CD14-positive monocyte (primary cell): ENCODE measurements at regions not wholly inside any gene's neighbourhood (a gene's known extent, or its start where the extent isn't known, plus 50 kb on each side); places are given as distances from the start of the nearest gene placed in this dataset.

Experiments
- DNase-seq, 3 donors: peaks; one replicate each; pipeline ENCODE4 v3.0.0-alpha.2; 2011 to 2022
- H2AFZ ChIP-seq: 2 replicates; pipeline ENCODE4 v1.6.0; 2012; ENCODE audit warnings: mild to moderate bottlenecking, low read depth, low read length, inconsistent platforms; ENCODE audit not compliant: insufficient read depth, poor library complexity, severe bottlenecking
- H3K27ac ChIP-seq, 2 donors: 1 replicate in 1 of 2; 2 replicates in 1 of 2; pipeline ENCODE4 v1.5.1; 2012 to 2013; ENCODE audit warnings: low read length in 2 of 2, control low read depth in 1 of 2, inconsistent platforms in 1 of 2, low read depth in 1 of 2, mild to moderate bottlenecking in 1 of 2
- H3K27me3 ChIP-seq, 2 donors: one replicate each; pipeline versions ENCODE4 v1.6.0 to v1.6.1; 2011 to 2013; ENCODE audit warnings: low read length in 2 of 2; ENCODE audit not compliant: control insufficient read depth in 2 of 2, insufficient read depth in 2 of 2
- H3K36me3 ChIP-seq, 2 donors: replicated peaks in 1 of 2; 1 replicate in 1 of 2; 2 replicates in 1 of 2; pipeline versions ENCODE4 v1.5.1 to v1.6.1; 2012 to 2013; ENCODE audit warnings: low read length in 2 of 2, control low read depth in 1 of 2, inconsistent platforms in 1 of 2, mild to moderate bottlenecking in 1 of 2; ENCODE audit not compliant: insufficient read depth in 2 of 2, control insufficient read depth in 1 of 2
- H3K4me1 ChIP-seq, 2 donors: 1 replicate in 1 of 2; 2 replicates in 1 of 2; pipeline versions ENCODE4 v1.5.1 to v1.6.1; 2012 to 2013; ENCODE audit warnings: low read length in 2 of 2, control low read depth in 1 of 2, inconsistent platforms in 1 of 2, mild to moderate bottlenecking in 1 of 2, moderate library complexity in 1 of 2; ENCODE audit not compliant: insufficient read depth in 2 of 2, control insufficient read depth in 1 of 2
- H3K4me2 ChIP-seq: replicated peaks from 2 replicates; pipeline ENCODE3; 2012; ENCODE audit warnings: low read length, moderate library complexity, mild to moderate bottlenecking; ENCODE audit not compliant: poor library complexity, severe bottlenecking; ENCODE audit errors: extremely low read depth
- H3K4me3 ChIP-seq, 3 experiments: fragments of 200-600 bp in 1 of 3; sonication (generic) in 1 of 3; replicated peaks in 1 of 3; 1 replicate in 2 of 3; 2 replicates in 1 of 3; pipeline ENCODE4 v1.5.1; 2011 to 2013; ENCODE audit warnings: low read length in 3 of 3, mild to moderate bottlenecking in 3 of 3, control low read depth in 2 of 3, low read depth in 2 of 3, inconsistent platforms in 1 of 3, moderate library complexity in 1 of 3
- H3K79me2 ChIP-seq: 2 replicates; pipeline ENCODE4 v1.6.0; 2012; ENCODE audit warnings: mild to moderate bottlenecking, control low read depth, inconsistent platforms, low read length, moderate library complexity; ENCODE audit not compliant: insufficient read depth
- H3K9ac ChIP-seq: 2 replicates; pipeline ENCODE4 v1.6.0; 2017; ENCODE audit warnings: low read length, mild to moderate bottlenecking; ENCODE audit not compliant: insufficient read depth, poor library complexity, severe bottlenecking
- H3K9me3 ChIP-seq, 2 donors: replicated peaks in 1 of 2; 1 replicate in 1 of 2; 2 replicates in 1 of 2; pipeline versions ENCODE4 v1.5.1 to v1.6.1; 2012 to 2013; ENCODE audit warnings: low read length in 2 of 2, control low read depth in 1 of 2; ENCODE audit not compliant: control insufficient read depth in 1 of 2, insufficient read depth in 1 of 2
- H4K20me1 ChIP-seq: 2 replicates; pipeline ENCODE4 v1.6.0; 2012; ENCODE audit warnings: mild to moderate bottlenecking, low read length, control low read depth, moderate library complexity; ENCODE audit not compliant: insufficient read depth
- H3K27ac Mint-ChIP-seq, 7 donors: one replicate each; pipeline ENCODE4 v1.8.0; 2020; ENCODE audit warnings: mild to moderate bottlenecking in 7 of 7, mixed read lengths in 7 of 7, moderate library complexity in 6 of 7, inconsistent platforms in 2 of 7
- H3K27me3 Mint-ChIP-seq, 3 donors: one replicate each; pipeline ENCODE4 v1.8.0; 2021 to 2022; ENCODE audit warnings: low read depth in 3 of 3, mild to moderate bottlenecking in 3 of 3, mixed read lengths in 3 of 3, moderate library complexity in 3 of 3, inconsistent platforms in 1 of 3
- H3K36me3 Mint-ChIP-seq, 2 donors: one replicate each; pipeline ENCODE4 v1.8.0; 2020; ENCODE audit warnings: mixed read lengths in 2 of 2, inconsistent platforms in 1 of 2, mild to moderate bottlenecking in 1 of 2
- H3K4me1 Mint-ChIP-seq: one replicate; pipeline ENCODE4 v1.8.0; 2020; ENCODE audit warnings: mild to moderate bottlenecking, mixed read lengths
- H3K4me3 Mint-ChIP-seq, 2 donors: one replicate each; pipeline ENCODE4 v1.8.0; 2020; ENCODE audit warnings: mild to moderate bottlenecking in 2 of 2, mixed read lengths in 2 of 2, moderate library complexity in 1 of 2
- H3K9me3 Mint-ChIP-seq, 7 donors: one replicate each; pipeline ENCODE4 v1.8.0; 2020 to 2022; ENCODE audit warnings: mixed read lengths in 7 of 7, mild to moderate bottlenecking in 6 of 7, moderate library complexity in 6 of 7, inconsistent platforms in 2 of 7
- WGBS: methylation state at CpG from one replicate; pipeline ENCODE4 v1.1.5; 2013; ENCODE audit warnings: missing lambda C conversion rate; ENCODE audit not compliant: insufficient coverage; 5-methylcytosine and 5-hydroxymethylcytosine counted together
- intact Hi-C, 2 donors: fragments of 100-400 bp; cut with micrococcal nuclease; formaldehyde crosslinking; loops; one replicate each; pipeline versions ENCODE4 v1.15.0 to v1.15.1; 2023
- TF ChIP-seq, protein P1 (sequence below): fragments of 200-600 bp; IDR thresholded peaks from one replicate; pipeline ENCODE4 v1.8.0; 2022; ENCODE audit warnings: antibody characterized with exemption, mild to moderate bottlenecking

DNA sequence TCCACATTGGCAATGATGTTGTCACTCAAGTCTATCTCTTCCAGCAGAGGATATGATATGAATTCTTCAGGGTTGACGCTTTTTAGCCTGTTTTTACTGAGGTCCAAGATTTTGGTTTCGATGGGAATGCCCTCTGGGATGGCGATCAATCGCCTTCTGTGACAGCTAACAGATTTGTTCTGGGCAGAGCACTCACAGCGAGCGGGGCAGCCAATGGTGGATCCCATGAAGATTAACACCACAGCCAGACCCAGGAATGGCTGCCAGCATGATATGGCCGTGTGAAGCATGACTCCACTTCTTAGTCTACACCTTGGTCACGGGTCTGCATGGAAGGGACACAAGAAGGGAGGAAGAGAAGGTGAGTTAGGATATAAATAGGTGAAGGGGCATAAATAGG lies 377.1 kb upstream of the C9orf72 start:
- no peak overlapping the region for H3K9ac ChIP-seq
- Mint-ChIP-seq H3K27ac (no peak overlapping the region), H3K36me3 (no peaks in the 10 kb centered on the region), H3K9me3 (peaks cover 0 to 3% (median 0%) of the 10 kb centered on the region in 7 donors), H3K27me3 (no peaks in the 10 kb centered on the region), H3K4me3 (no peak overlapping the region), H3K4me1 (no peaks in the 10 kb centered on the region)
- H3K9me3 ChIP-seq: no peaks in the 10 kb centered on the region
- no peak overlapping the region for H3K4me2 ChIP-seq
- H3K27me3 ChIP-seq: no peaks in the 10 kb centered on the region
- H4K20me1 ChIP-seq: no peaks in the 10 kb centered on the region
- no peaks in the 10 kb centered on the region for H3K79me2 ChIP-seq
- TF ChIP-seq, protein P1, sequence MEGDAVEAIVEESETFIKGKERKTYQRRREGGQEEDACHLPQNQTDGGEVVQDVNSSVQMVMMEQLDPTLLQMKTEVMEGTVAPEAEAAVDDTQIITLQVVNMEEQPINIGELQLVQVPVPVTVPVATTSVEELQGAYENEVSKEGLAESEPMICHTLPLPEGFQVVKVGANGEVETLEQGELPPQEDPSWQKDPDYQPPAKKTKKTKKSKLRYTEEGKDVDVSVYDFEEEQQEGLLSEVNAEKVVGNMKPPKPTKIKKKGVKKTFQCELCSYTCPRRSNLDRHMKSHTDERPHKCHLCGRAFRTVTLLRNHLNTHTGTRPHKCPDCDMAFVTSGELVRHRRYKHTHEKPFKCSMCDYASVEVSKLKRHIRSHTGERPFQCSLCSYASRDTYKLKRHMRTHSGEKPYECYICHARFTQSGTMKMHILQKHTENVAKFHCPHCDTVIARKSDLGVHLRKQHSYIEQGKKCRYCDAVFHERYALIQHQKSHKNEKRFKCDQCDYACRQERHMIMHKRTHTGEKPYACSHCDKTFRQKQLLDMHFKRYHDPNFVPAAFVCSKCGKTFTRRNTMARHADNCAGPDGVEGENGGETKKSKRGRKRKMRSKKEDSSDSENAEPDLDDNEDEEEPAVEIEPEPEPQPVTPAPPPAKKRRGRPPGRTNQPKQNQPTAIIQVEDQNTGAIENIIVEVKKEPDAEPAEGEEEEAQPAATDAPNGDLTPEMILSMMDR: no peak
- intact Hi-C loops: no loop called here
- no peaks in the 10 kb centered on the region for H3K36me3 ChIP-seq
- H3K4me1 ChIP-seq: no peaks in the 10 kb centered on the region
- 87% methylated on average over 8 of the region's 8 CpGs for WGBS
- no peak overlapping the region for H3K4me3 ChIP-seq
- no peak overlapping the region for H3K27ac ChIP-seq
- H2AFZ ChIP-seq: no peak overlapping the region
- DNase-seq: no peak

DNA sequence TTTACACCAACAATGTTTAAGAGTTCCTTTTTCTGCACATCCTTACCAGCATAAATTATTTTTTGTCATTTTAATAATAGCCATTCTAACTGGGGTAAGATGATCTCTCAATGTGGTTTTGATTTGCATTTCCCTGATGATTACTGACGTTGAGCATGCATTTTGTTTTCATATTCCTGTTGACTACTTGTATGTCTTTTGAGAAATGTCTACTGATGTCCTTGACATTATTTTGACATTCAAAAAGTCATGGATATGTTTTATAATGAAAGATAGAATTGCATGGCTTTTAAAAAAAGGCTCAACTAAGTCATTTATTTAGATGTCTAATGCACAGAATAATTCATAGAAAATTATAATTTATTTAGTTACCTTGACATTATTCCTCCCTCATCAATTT lies 381.6 kb upstream of the C9orf72 start:
- no peaks in the 10 kb centered on the region for H3K9me3 ChIP-seq
- no CpG with 5 or more reads among the region's 1 CpG for WGBS
- no peaks in the 10 kb centered on the region for H3K36me3 ChIP-seq
- Mint-ChIP-seq H3K4me3 (no peak overlapping the region), H3K9me3 (peaks cover 0 to 5% (median 0%) of the 10 kb centered on the region in 7 donors), H3K4me1 (no peaks in the 10 kb centered on the region), H3K36me3 (no peaks in the 10 kb centered on the region), H3K27ac (no peak overlapping the region), H3K27me3 (peaks cover 0 to 3% (median 0%) of the 10 kb centered on the region in 3 donors)
- no peaks in the 10 kb centered on the region for H3K27me3 ChIP-seq
- no peak overlapping the region for H2AFZ ChIP-seq
- no peak overlapping the region for H3K9ac ChIP-seq
- no peak overlapping the region for H3K27ac ChIP-seq
- H3K4me3 ChIP-seq: no peak overlapping the region
- H4K20me1 ChIP-seq: no peaks in the 10 kb centered on the region
- TF ChIP-seq, protein P1: no peak
- H3K4me2 ChIP-seq: no peak overlapping the region
- no peaks in the 10 kb centered on the region for H3K79me2 ChIP-seq
- no peak for DNase-seq
- no peaks in the 10 kb centered on the region for H3K4me1 ChIP-seq
- intact Hi-C loops: no loop called here
